ENCODE measurements at regions not wholly inside any gene's neighbourhood (a gene's known extent, or its start where the extent isn't known, plus 50 kb on each side); places are given as distances from the start of the nearest gene placed in this dataset.
A peak's percentile ranks its signal among the peaks of the same experiment; 100 is the strongest.

DNA sequence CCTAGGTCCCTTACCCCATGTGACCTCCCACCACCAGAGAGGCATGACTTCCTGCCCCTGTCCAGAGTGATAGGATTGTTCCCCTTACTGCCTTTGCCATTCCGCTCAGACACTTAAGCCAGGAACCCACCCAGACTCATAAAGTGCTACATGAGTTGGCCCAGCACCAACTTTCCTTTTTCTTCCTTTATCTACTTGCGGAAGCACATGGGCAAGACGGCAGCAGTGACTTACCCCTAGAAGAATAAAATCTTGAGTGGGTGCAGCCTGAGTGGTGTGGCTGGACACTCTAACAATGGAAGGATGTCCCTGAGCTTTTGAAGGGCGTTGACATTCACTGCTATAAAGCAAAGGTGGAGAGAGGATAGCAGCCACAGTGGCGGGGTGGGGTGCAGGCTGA lies 100.1 kb downstream of the MAB21L3 start:
- POLR2A ChIA-PET = interaction anchor here (1.4 kb wide), 1 partner anchor 10 kb away, joined by 4 read pairs; no protein-coding TSS in a partner anchor
- no peaks in the 10 kb centered on the region for H3K4me1 ChIP-seq (replicated peaks in 1 of 2; ENCODE audit: control insufficient read depth in 2 of 2, insufficient read depth in 2 of 2, low read length in 2 of 2)
- no peak overlapping the region for H2AFZ ChIP-seq (ENCODE audit: low read depth, low read length)
- ATAC-seq (no peak), FAIRE-seq (no peak), DNase-seq (ENCODE audit: extremely low read depth in 1 of 4, low spot score in 3 of 4) (no peak)
- intact Hi-C loops (cut with micrococcal nuclease) = no loop called here
- H3K9me3 ChIP-seq (replicated peaks; ENCODE audit: control insufficient read depth, insufficient read depth, low read depth, low read length) = no peaks in the 10 kb centered on the region
- in situ Hi-C loops (cut with MboI) = no loop called here
- H4K20me1 ChIP-seq (replicated peaks; ENCODE audit: control insufficient read depth, insufficient read depth, low read length) = no peaks in the 10 kb centered on the region; the same call in 1 of the 2 replicates
- no peaks in the 10 kb centered on the region for H3K79me2 ChIP-seq (ENCODE audit: control insufficient read depth, insufficient read depth, low read length)
- 1% methylated on average over 5 of the region's 5 CpGs for WGBS (ENCODE audit: insufficient coverage, low coverage, missing lambda C conversion rate)
- BruUV-seq (replicated peaks) = no TSS peak
- H3K27me3 ChIP-seq (ENCODE audit: control insufficient read depth in 2 of 2, insufficient read depth in 2 of 2, low read length in 2 of 2) = peaks cover 0 to 9% of the 10 kb centered on the region in 2 experiments; a peak in 2 of 5 replicates
- no peak overlapping the region for H3K4me2 ChIP-seq (ENCODE audit: insufficient read depth, low read length)
- no peak overlapping the region for H3K27ac ChIP-seq (ENCODE audit: extremely low read depth, low read depth, low read length)
- no peaks in the 10 kb centered on the region for H3K9me1 ChIP-seq (ENCODE audit: control insufficient read depth, insufficient read depth, low read length)
- no peak for TF ChIP-seq ZFPM2 (CRISPR knock-in tag; IDR thresholded peaks at IDR 0.05)
- CTCF ChIA-PET (ENCODE audit: low intra/inter-chr PET ratio) = no interaction called here
- H3K4me3 ChIP-seq = no peak overlapping the region
- H3K9ac ChIP-seq (ENCODE audit: insufficient read depth in 1 of 2, low read depth in 2 of 2, low read length in 2 of 2) = no peak overlapping the region
- H3K36me3 ChIP-seq (ENCODE audit: control insufficient read depth, insufficient read depth, low read length) = no peaks in the 10 kb centered on the region

- no peak for FAIRE-seq
- ChIA-PET POLR2A (interaction anchor here (0.6 kb wide), 1 partner anchor 560 kb away, joined by 3 read pairs; no protein-coding TSS in a partner anchor), CTCF (ENCODE audit: low intra/inter-chr PET ratio) (no interaction called here)
- WGBS (ENCODE audit: insufficient coverage, low coverage, missing lambda C conversion rate) = 0% methylated on average over 6 of the region's 6 CpGs
- DNase-seq (ENCODE audit: extremely low read depth in 1 of 4, low spot score in 3 of 4) = no peak
- Histone ChIP-seq H3K4me2 (ENCODE audit: insufficient read depth, low read length) (no peak overlapping the region), H3K79me2 (ENCODE audit: control insufficient read depth, insufficient read depth, low read length) (no peaks in the 10 kb centered on the region), H2AFZ (ENCODE audit: low read depth, low read length) (no peak overlapping the region), H3K9me3 (replicated peaks; ENCODE audit: control insufficient read depth, insufficient read depth, low read depth, low read length) (no peaks in the 10 kb centered on the region), H3K4me3 (no peak overlapping the region), H3K4me1 (replicated peaks in 1 of 2; ENCODE audit: control insufficient read depth in 2 of 2, insufficient read depth in 2 of 2, low read length in 2 of 2) (no peaks in the 10 kb centered on the region), H3K27me3 (ENCODE audit: control insufficient read depth in 2 of 2, insufficient read depth in 2 of 2, low read length in 2 of 2) (peaks cover 6 to 29% of the 10 kb centered on the region in 2 experiments; a peak in 4 of 5 replicates), H3K27ac (ENCODE audit: extremely low read depth, low read depth, low read length) (no peak overlapping the region), H3K9me1 (ENCODE audit: control insufficient read depth, insufficient read depth, low read length) (no peaks in the 10 kb centered on the region), H3K36me3 (ENCODE audit: control insufficient read depth, insufficient read depth, low read length) (no peaks in the 10 kb centered on the region), H3K9ac (ENCODE audit: insufficient read depth in 1 of 2, low read depth in 2 of 2, low read length in 2 of 2) (no peak overlapping the region), H4K20me1 (replicated peaks; ENCODE audit: control insufficient read depth, insufficient read depth, low read length) (no peaks in the 10 kb centered on the region)
- TF ChIP-seq ATF7 (IDR thresholded peaks at IDR 0.05) (peak; percentile 55; the same call in 1 of the 2 replicates), STAT5A (IDR thresholded peaks at IDR 0.05; ENCODE audit: borderline replicate concordance, low read length) (no peak), ATF1 (CRISPR knock-in tag; IDR thresholded peaks at IDR 0.05) (no peak), ATF1 (tag; IDR thresholded peaks at IDR 0.05) (peak; percentile 72), RERE (CRISPR knock-in tag; IDR thresholded peaks at IDR 0.05; ENCODE audit: borderline replicate concordance) (no peak), CHD1 (IDR thresholded peaks at IDR 0.05; ENCODE audit: low read length) (no peak), POLR3G (IDR thresholded peaks at IDR 0.05; ENCODE audit: extremely low read depth, insufficient read length, insufficient replicate concordance) (no peak)
- TF ChIP-seq, protein P1, sequence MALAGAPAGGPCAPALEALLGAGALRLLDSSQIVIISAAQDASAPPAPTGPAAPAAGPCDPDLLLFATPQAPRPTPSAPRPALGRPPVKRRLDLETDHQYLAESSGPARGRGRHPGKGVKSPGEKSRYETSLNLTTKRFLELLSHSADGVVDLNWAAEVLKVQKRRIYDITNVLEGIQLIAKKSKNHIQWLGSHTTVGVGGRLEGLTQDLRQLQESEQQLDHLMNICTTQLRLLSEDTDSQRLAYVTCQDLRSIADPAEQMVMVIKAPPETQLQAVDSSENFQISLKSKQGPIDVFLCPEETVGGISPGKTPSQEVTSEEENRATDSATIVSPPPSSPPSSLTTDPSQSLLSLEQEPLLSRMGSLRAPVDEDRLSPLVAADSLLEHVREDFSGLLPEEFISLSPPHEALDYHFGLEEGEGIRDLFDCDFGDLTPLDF (CRISPR knock-in tag; IDR thresholded peaks at IDR 0.05) = no peak
- TF ChIP-seq, protein P2, sequence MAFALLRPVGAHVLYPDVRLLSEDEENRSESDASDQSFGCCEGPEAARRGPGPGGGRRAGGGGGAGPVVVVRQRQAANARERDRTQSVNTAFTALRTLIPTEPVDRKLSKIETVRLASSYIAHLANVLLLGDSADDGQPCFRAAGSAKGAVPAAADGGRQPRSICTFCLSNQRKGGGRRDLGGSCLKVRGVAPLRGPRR (CRISPR knock-in tag; IDR thresholded peaks at IDR 0.05) = no peak
- BruUV-seq (replicated peaks) = no TSS peak
- ATAC-seq = no peak
- intact Hi-C loops (cut with micrococcal nuclease) (no loop called here), in situ Hi-C loops (cut with MboI) (no loop called here)
Observed at GRCh38 chr1:116218922-116219321, 107.7 kb downstream of the MAB21L3 start.

All from K562 (cell line).